GM23338 (cell line): ENCODE measurements at regions not wholly inside any gene's neighbourhood (a gene's known extent, or its start where the extent isn't known, plus 50 kb on each side); places are given as distances from the start of the nearest gene placed in this dataset.

ENCODE experiments used
- ATAC-seq: fragments of 200-7000 bp; cut with Tn5 transposase; 3 replicates; pipeline ENCODE4 v1.9.1; 2020
- DNase-seq: peaks from one replicate; pipeline ENCODE4 v3.0.0-alpha.2; 2015; ENCODE audit warnings: low spot score
- H2AFZ ChIP-seq: fragments of 200-600 bp; sonication (generic); 2 replicates; pipeline ENCODE4 v1.8.0; 2016; ENCODE audit warnings: antibody characterized with exemption, mild to moderate bottlenecking, moderate library complexity
- H3F3A ChIP-seq: fragments of 200-600 bp; sonication (generic); replicated peaks from 2 replicates; pipeline ENCODE4 v1.8.0; 2017; ENCODE audit warnings: antibody characterized with exemption, mixed run types, low read depth
- H3K27ac ChIP-seq: fragments of 200-600 bp; sonication (generic); 2 replicates; pipeline ENCODE4 v1.6.1; 2016; ENCODE audit warnings: low read depth
- H3K27me3 ChIP-seq: fragments of 200-600 bp; sonication (generic); 2 replicates; pipeline ENCODE4 v1.8.0; 2016; ENCODE audit warnings: mild to moderate bottlenecking, mixed run types, moderate library complexity; ENCODE audit not compliant: insufficient read depth
- H3K36me3 ChIP-seq: fragments of 200-600 bp; sonication (generic); 2 replicates; pipeline ENCODE4 v1.8.0; 2016; ENCODE audit warnings: mild to moderate bottlenecking; ENCODE audit not compliant: insufficient read depth
- H3K4me1 ChIP-seq: fragments of 200-600 bp; sonication (generic); 2 replicates; pipeline ENCODE4 v1.8.0; 2016; ENCODE audit warnings: mild to moderate bottlenecking, moderate library complexity; ENCODE audit not compliant: insufficient read depth
- H3K4me2 ChIP-seq: fragments of 200-600 bp; sonication (generic); 2 replicates; pipeline ENCODE4 v1.7.1; 2017; ENCODE audit warnings: mixed run types
- H3K4me3 ChIP-seq: fragments of 200-600 bp; sonication (generic); 2 replicates; pipeline ENCODE4 v1.6.1; 2016; ENCODE audit warnings: mixed run types
- H3K79me2 ChIP-seq: fragments of 200-600 bp; sonication (generic); replicated peaks from 2 replicates; pipeline ENCODE4 v1.8.0; 2017; ENCODE audit warnings: mild to moderate bottlenecking; ENCODE audit not compliant: insufficient read depth
- H3K9me2 ChIP-seq: fragments of 200-600 bp; sonication (generic); 2 replicates; pipeline ENCODE4 v1.8.0; 2017; ENCODE audit not compliant: insufficient read depth
- H4K20me1 ChIP-seq: fragments of 200-600 bp; sonication (generic); replicated peaks from 2 replicates; pipeline ENCODE4 v1.8.0; 2017; ENCODE audit warnings: mild to moderate bottlenecking; ENCODE audit not compliant: insufficient read depth
- H3K27ac Mint-ChIP-seq: 2 replicates; pipeline ENCODE4 v1.8.0; 2020; ENCODE audit warnings: inconsistent platforms, mild to moderate bottlenecking, moderate library complexity, mixed read lengths
- H3K27me3 Mint-ChIP-seq: 3 replicates; pipeline ENCODE4 v1.8.0; 2022; ENCODE audit warnings: low read depth, mild to moderate bottlenecking, moderate library complexity, mixed read lengths, inconsistent platforms; ENCODE audit not compliant: insufficient read depth, poor library complexity
- H3K36me3 Mint-ChIP-seq: 3 replicates; pipeline ENCODE4 v1.8.0; 2021; ENCODE audit warnings: low read depth, mild to moderate bottlenecking, inconsistent platforms, moderate library complexity, mixed read lengths
- H3K4me1 Mint-ChIP-seq: 3 replicates; pipeline ENCODE4 v1.8.0; 2020; ENCODE audit warnings: mild to moderate bottlenecking, inconsistent platforms, mixed read lengths
- H3K4me3 Mint-ChIP-seq: 3 replicates; pipeline ENCODE4 v1.8.0; 2021; ENCODE audit warnings: moderate library complexity, mild to moderate bottlenecking, inconsistent platforms, mixed read lengths
- H3K9me3 Mint-ChIP-seq: 3 replicates; pipeline ENCODE4 v1.8.0; 2020; ENCODE audit warnings: moderate library complexity, mild to moderate bottlenecking, inconsistent platforms, mixed read lengths
- CREB1 ChIP-seq: fragments of 250-450 bp; sonication (Bioruptor Pico); IDR thresholded peaks from 2 replicates; pipeline ENCODE4 v1.5.0; 2020; ENCODE audit warnings: low read depth, mild to moderate bottlenecking, moderate library complexity
- EZH2 ChIP-seq: fragments of 200-600 bp; sonication (generic); IDR thresholded peaks from one replicate; pipeline ENCODE4 v1.8.0; 2017; ENCODE audit warnings: antibody characterized with exemption, mild to moderate bottlenecking, low read depth; ENCODE audit not compliant: unreplicated experiment
- NANOG ChIP-seq: IDR thresholded peaks from 2 replicates; pipeline ENCODE4 v1.6.1; 2016; ENCODE audit warnings: antibody characterized with exemption, borderline replicate concordance
- STAT1 ChIP-seq: IDR thresholded peaks from one replicate; pipeline ENCODE4 v1.6.1; 2016; ENCODE audit warnings: antibody characterized with exemption; ENCODE audit not compliant: unreplicated experiment
- ZNF114 ChIP-seq: fragments of 250-450 bp; sonication (Bioruptor Pico); IDR thresholded peaks from 2 replicates; pipeline ENCODE4 v1.5.0; 2020; ENCODE audit warnings: mild to moderate bottlenecking, moderate library complexity
- ZNF462 ChIP-seq: fragments of 250-450 bp; sonication (Bioruptor Pico); IDR thresholded peaks from 2 replicates; pipeline ENCODE4 v1.5.0; 2020; ENCODE audit warnings: mild to moderate bottlenecking, moderate library complexity
- TF ChIP-seq, protein P1 (sequence below): IDR thresholded peaks from one replicate; pipeline ENCODE4 v1.6.1; 2018; ENCODE audit warnings: antibody characterized with exemption; ENCODE audit not compliant: unreplicated experiment

- no peak overlapping the region for H3K27ac Mint-ChIP-seq
- H3K9me3 Mint-ChIP-seq: no peaks in the 10 kb centered on the region; the same call in 2 of the 3 replicates
- Histone ChIP-seq H3K27me3 (no peaks in the 10 kb centered on the region), H3K4me3 (no peak overlapping the region), H3K4me2 (no peak overlapping the region), H3K27ac (no peak overlapping the region), H3K9me2 (no peaks in the 10 kb centered on the region), H3K79me2 (no peaks in the 10 kb centered on the region), H3F3A (no peaks in the 10 kb centered on the region), H4K20me1 (no peaks in the 10 kb centered on the region), H2AFZ (no peak overlapping the region), H3K36me3 (no peaks in the 10 kb centered on the region), H3K4me1 (no peaks in the 10 kb centered on the region)
- peaks cover 4% of the 10 kb centered on the region; the same call in 2 of the 3 replicates for H3K4me1 Mint-ChIP-seq
- no peak for TF ChIP-seq ZNF114 (CRISPR knock-in tag)
- no peaks in the 10 kb centered on the region for H3K27me3 Mint-ChIP-seq
- ATAC-seq (no peak), DNase-seq (no peak)
- H3K4me3 Mint-ChIP-seq: no peak overlapping the region
- no peaks in the 10 kb centered on the region for H3K36me3 Mint-ChIP-seq
Measured at GRCh38 chr4:66649236-66649635, 896.1 kb downstream of the CENPC start.

DNA sequence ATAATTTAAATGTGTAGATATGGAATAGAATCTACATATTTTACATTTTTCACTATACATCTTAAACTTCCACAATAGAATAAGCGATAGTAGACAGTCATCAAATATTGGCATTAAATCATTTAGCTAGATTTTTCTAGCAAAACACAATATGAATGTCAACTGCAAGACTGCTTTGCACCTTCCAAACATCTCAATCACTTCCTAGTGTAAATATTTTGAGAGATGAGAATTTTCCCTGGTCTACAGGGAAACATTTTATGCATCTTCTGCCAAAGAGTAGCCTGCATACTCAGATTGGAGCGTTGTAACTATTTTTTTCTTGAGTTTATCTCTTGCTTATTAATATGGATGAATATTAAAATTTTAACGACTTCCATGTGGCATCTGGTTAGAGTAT lies 897.4 kb downstream of the CENPC start:
- Histone ChIP-seq H3K27ac (no peak overlapping the region), H3K27me3 (no peaks in the 10 kb centered on the region), H3K36me3 (no peaks in the 10 kb centered on the region), H2AFZ (no peak overlapping the region), H3K4me3 (no peak overlapping the region), H3K4me1 (no peaks in the 10 kb centered on the region), H3K4me2 (no peak overlapping the region), H3F3A (no peaks in the 10 kb centered on the region), H3K79me2 (no peaks in the 10 kb centered on the region), H4K20me1 (no peaks in the 10 kb centered on the region), H3K9me2 (no peaks in the 10 kb centered on the region)
- ATAC-seq: no peak
- Mint-ChIP-seq H3K36me3 (no peaks in the 10 kb centered on the region), H3K4me3 (no peak overlapping the region), H3K27me3 (no peaks in the 10 kb centered on the region), H3K27ac (no peak overlapping the region), H3K9me3 (no peaks in the 10 kb centered on the region; the same call in 2 of the 3 replicates), H3K4me1 (peaks cover 11% of the 10 kb centered on the region; the same call in 2 of the 3 replicates)
- no peak for TF ChIP-seq NANOG
- TF ChIP-seq, protein P1, sequence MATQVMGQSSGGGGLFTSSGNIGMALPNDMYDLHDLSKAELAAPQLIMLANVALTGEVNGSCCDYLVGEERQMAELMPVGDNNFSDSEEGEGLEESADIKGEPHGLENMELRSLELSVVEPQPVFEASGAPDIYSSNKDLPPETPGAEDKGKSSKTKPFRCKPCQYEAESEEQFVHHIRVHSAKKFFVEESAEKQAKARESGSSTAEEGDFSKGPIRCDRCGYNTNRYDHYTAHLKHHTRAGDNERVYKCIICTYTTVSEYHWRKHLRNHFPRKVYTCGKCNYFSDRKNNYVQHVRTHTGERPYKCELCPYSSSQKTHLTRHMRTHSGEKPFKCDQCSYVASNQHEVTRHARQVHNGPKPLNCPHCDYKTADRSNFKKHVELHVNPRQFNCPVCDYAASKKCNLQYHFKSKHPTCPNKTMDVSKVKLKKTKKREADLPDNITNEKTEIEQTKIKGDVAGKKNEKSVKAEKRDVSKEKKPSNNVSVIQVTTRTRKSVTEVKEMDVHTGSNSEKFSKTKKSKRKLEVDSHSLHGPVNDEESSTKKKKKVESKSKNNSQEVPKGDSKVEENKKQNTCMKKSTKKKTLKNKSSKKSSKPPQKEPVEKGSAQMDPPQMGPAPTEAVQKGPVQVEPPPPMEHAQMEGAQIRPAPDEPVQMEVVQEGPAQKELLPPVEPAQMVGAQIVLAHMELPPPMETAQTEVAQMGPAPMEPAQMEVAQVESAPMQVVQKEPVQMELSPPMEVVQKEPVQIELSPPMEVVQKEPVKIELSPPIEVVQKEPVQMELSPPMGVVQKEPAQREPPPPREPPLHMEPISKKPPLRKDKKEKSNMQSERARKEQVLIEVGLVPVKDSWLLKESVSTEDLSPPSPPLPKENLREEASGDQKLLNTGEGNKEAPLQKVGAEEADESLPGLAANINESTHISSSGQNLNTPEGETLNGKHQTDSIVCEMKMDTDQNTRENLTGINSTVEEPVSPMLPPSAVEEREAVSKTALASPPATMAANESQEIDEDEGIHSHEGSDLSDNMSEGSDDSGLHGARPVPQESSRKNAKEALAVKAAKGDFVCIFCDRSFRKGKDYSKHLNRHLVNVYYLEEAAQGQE: no peak
- no peak for DNase-seq

GRCh38 chr4:66647476-66647875 lies 897.8 kb downstream of the CENPC start:
- Histone ChIP-seq H3K9me2 (no peaks in the 10 kb centered on the region), H3K27ac (no peak overlapping the region), H3K36me3 (no peaks in the 10 kb centered on the region), H4K20me1 (no peaks in the 10 kb centered on the region), H2AFZ (no peak overlapping the region), H3K4me3 (no peak overlapping the region), H3K27me3 (no peaks in the 10 kb centered on the region), H3F3A (no peaks in the 10 kb centered on the region), H3K79me2 (no peaks in the 10 kb centered on the region), H3K4me1 (no peaks in the 10 kb centered on the region), H3K4me2 (no peak overlapping the region)
- Mint-ChIP-seq H3K4me3 (no peak overlapping the region), H3K36me3 (no peaks in the 10 kb centered on the region), H3K4me1 (peaks cover 11% of the 10 kb centered on the region; the same call in 2 of the 3 replicates), H3K9me3 (no peaks in the 10 kb centered on the region; the same call in 2 of the 3 replicates), H3K27ac (no peak overlapping the region), H3K27me3 (no peaks in the 10 kb centered on the region)
- no peak for ATAC-seq
- DNase-seq: no peak
- no peak for TF ChIP-seq CREB1
- TF ChIP-seq STAT1: no peak
- no peak for TF ChIP-seq ZNF462
- no peak for TF ChIP-seq EZH2
- TF ChIP-seq NANOG: no peak
